ENCODE measurements at regions not wholly inside any gene's neighbourhood (a gene's known extent, or its start where the extent isn't known, plus 50 kb on each side); places are given as distances from the start of the nearest gene placed in this dataset.
A peak's percentile ranks its signal among the peaks of the same experiment; 100 is the strongest.
"Not testable (repeated sequence)": the region's sequence is repeated elsewhere in the genome, so short reads cannot be mapped to it uniquely, and the experiment has no call there.

- no peak for DNase-seq
These were observed 1163.8 kb downstream of the TAF11L14 start for GRCh38 chr5:18798058-18798457.

- no peak for DNase-seq
These were observed 1165.3 kb downstream of the TAF11L14 start for GRCh38 chr5:18799482-18800128.

DNA sequence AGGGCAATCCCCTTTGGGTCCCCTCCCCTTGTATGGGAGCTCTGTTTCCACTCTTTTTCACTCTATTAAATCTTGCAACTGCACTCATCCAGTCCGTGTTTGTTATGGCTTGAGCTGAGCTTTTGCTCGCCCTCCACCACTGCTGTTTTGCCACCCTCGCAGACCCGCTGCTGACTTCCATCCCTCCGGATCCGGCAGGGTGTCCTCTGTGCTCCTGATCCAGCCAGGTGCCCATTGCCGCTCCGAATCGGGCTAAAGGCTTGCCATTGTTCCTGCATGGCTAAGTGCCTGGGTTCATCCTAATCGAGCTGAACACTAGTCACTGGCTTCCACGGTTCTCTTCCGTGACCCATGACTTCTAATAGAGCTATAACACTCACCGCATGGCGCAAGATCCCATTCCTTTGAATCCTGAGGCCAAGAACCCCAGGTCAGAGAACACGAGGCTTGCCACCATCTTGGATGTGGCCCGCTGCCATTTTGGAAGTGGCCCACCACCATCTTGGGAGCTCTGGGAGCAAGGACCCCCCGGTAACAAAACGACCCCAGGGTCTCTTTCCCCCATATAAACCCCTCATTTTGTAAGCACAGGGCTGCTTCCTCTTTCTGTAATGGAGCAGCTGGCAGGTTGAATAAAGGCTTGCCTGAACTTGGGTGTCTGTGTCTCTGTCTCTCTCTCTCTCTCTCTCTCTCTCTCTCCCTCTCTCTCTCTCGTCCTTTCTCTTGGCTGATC lies 1166.2 kb downstream of the TAF11L14 start:
- no peak for DNase-seq

GRCh38 chr5:18801413-18801812 lies 1167.2 kb downstream of the TAF11L14 start:
- DNase-seq: not testable (repeated sequence)

- DNase-seq: no peak
These were observed 1168.1 kb downstream of the TAF11L14 start for GRCh38 chr5:18802336-18802735.

DNA sequence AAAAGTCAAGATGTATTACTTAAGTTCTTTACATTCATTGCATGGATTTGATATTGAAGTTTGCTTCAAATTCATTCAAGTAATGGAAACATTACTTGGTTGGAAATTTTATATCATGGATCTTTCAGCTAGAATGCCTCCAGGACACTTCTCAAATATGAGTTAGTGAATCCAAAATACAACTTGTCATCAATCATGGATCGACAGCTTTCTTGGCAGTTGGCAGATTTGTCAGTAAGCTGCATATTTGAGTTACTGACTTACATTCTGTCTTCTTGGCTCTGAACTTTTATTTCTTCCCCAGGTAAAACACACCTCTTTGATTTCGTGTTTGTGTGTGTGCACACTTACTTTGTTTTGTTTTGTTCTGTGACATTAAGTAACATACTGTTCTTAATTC lies 1171.1 kb downstream of the TAF11L14 start:
- no peak for DNase-seq

DNA sequence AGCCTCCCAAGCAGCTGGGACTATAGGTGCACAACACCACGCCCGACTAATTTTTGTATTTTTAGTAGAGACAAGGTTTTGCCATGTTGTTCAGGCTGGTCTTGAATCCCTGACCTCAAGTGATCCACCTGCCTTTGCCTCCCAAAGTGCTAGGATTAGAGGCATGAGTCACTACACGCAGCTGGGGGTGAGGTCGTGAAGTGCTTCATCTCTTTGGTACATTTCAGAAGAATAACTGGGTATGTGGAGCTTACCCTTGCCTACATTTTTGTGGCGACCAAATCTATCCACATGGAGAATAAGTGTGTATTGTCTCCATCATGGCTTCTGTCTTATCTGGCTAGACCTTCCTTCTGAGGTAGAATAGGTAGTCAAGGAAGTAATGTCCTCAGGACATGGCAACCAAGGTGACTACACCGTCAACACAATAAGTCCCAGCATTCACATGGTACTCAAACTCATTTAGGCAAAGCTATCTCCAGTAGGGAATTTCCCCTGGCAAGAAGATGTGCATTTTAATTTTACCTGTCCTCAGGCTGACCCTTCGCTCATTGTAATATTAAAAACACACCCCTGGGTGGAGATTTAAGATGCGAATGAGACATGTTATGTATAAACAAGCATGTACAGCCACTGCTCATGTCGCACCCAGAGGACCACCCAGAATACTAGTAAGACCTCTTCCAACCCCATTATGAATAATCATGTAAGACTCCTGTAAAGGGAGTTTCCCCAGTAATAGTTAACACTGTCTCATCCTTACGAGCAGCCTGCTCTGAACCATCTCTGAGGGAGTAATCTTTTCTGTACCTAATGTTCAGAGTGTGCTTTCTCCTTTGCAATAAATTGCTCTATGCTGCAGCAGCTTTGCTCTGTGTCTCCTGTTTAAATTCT lies 1173.2 kb downstream of the TAF11L14 start:
- DNase-seq: no peak

- DNase-seq: no peak
These were observed 1176.3 kb downstream of the CDH18 start for GRCh38 chr5:18811661-18812060.

- DNase-seq: no peak
These were observed 1159.6 kb downstream of the CDH18 start for GRCh38 chr5:18828351-18828750.

GRCh38 chr5:18829539-18829938 lies 1158.5 kb downstream of the CDH18 start:
- no peak for DNase-seq

DNA sequence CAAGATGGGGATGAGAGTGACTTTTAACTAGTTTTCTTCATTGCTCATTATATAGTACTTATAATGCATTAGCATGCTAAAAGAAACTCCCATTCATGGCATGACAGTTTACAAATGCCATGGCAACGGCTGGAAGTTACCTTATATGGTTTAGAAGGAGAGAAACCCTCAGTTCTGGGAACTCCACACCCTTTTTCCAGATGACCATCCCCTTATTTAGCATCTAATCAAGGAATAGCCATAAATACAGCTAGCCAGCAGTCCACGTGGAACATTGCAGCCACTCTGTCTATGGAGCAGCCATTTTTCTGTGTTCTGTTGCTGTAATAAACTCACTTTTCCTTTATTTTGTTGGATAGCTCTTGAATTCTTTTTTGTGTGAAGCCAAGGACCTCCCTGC lies 1137.8 kb downstream of the CDH18 start:
- no peak for DNase-seq

DNA sequence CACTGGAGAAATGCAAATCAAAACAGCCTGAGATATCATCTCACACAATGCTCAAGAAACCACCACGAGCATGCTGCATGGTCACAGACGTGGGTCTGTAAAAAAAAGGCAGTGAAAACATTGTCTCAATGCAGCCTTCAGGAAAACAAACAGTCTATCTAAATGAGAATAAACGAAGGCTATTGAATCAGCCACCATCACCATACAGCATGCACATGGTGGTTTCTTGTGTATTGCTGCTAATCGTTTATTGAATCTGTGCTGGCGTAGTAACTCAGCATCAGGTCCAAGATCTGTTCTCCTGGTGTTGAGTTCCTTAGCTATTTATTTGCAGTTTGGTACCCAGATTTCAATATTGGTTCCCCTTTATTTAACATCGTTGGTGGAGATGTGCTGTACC lies 1115.0 kb downstream of the CDH18 start:
- no peak for DNase-seq

DNA sequence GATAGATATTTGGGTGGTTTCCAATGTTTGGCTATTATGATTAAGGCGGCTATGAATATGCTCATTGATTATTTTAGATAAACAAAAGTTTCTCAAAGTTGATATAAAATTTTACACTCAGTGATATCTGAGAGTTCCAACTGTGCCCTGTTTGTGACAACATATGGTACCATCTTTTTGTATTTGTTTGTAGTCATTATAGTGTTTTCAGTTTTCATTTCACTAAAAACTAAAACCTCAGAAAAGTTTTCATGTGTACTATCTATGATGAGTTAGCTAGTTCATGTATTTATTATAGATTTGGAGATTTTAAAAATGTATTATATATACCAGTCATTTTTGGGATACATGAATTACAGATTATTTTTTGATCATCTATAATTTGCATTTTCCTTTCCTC lies 1111.4 kb downstream of the CDH18 start:
- no peak for DNase-seq

- DNase-seq: no peak
These were observed 1106.4 kb downstream of the CDH18 start for GRCh38 chr5:18881615-18882014.

- DNase-seq: no peak
These were observed 1105.8 kb downstream of the CDH18 start for GRCh38 chr5:18882154-18882553.

- DNase-seq: peak; percentile 14
These were observed 1099.2 kb downstream of the CDH18 start for GRCh38 chr5:18888821-18889220.

GRCh38 chr5:18900644-18901043 lies 1087.4 kb downstream of the CDH18 start:
- DNase-seq: no peak

DNA sequence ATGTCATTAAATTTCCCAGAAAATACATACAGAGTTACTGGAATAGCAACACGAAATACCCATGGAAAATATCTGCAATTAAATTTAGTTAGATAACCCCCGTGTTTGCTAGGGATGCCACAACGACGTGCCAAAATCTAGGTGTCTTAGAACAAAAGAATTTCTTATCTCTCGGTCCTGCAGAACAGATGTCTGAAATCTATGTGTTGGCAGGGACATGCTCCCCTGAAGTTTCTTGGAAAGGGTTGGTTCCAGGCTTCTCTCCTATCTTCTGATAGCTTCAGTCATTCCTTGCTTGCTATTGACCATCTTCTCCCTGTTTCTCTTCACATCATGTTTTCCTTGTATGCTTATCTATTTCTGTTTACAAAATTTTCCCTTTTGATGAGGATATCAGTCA lies 1067.0 kb downstream of the CDH18 start:
- DNase-seq: no peak

DNA sequence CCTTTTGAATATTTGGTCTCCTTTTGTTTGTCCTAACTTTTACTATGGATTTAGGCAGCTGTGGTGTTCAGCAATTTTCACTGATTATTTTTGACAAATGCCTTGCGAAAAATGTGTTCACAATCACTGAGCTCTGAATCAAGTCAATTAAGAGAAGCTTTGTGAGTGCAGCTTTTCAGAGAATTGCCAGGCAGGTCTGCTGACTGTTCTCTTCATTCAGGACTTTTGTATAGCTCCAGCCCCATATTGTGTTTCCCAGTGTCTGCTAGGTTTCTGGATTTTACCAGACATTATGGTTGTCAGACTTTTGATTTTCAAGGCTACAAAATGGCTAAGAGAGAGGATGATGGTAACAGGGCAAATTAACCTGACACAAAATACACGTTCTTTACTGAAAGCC lies 1055.9 kb downstream of the CDH18 start:
- DNase-seq: no peak

DNA sequence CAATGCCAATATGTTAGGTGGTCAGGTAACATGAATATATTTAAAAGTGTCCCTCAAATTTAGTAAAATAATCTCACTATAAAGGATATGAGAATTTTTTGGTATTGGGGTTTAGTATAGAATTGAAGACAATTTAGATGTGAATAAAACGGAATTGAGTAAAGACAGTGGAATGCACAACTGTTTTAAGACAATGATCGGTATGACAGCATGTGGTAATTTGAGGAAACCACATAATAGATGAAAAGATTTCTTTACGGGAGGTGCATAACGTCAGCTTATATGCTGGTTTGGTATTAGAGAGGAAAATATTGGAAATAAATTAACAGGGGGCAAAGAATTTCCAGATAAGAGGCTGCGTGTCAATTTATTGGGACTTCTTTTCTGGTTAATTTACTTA lies 1043.2 kb downstream of the CDH18 start:
- DNase-seq: no peak

DNA sequence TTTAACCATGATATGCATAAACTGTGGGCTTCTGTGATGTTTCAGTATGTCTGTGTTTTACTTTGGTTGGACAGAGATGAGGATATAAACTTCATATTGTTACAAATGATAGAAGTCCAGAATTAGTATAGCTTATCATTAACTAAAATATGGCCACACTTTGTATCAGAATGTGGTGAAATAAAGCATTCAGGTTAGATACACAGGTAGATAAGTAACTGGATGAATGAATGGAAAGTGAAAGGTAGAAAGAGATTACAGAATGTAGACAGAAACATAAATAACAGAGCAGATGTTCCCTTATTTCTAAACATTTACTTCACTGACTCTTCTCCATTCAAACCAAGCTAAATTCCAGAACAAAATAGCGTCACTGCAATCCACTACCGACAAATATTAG lies 1033.8 kb downstream of the CDH18 start:
- DNase-seq: no peak

- DNase-seq: no peak
These were observed 1028.5 kb downstream of the CDH18 start for GRCh38 chr5:18959535-18959934.

DNA sequence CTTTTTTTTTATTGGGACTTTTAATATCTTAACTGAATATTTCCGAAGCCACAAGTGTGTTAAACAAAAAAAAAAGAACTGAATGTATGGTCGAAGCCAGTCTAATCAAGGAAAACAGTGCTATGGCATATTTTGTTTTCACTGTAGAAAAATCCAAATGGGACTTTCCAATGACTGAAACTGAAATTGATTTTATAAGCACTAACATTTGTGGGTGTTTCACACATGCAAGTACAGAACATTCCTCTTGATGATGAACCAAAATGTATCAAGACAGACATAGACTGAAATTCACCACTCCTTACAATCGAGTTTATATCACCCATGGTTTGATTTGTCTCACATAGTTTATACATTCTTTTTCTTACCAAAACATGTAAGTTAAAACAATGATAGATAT lies 1026.8 kb downstream of the CDH18 start:
- DNase-seq: no peak
